ENCODE measurements at regions not wholly inside any gene's neighbourhood (a gene's known extent, or its start where the extent isn't known, plus 50 kb on each side); places are given as distances from the start of the nearest gene placed in this dataset.

- TF ChIP-seq POLR2AphosphoS5 (IDR thresholded peaks at IDR 0.05; ENCODE audit: borderline replicate concordance, low read depth, low read length) (no peak), EZH2 (IDR thresholded peaks at IDR 0.05) (no peak), FOXP2 (optimal IDR thresholded peaks at IDR 0.05; ENCODE audit: control extremely low read depth, extremely low read length, insufficient read depth) (no peak)
Measured at GRCh38 chr6:88266126-88266525, 100.0 kb upstream of the CNR1 start.
